ENCODE measurements at regions not wholly inside any gene's neighbourhood (a gene's known extent, or its start where the extent isn't known, plus 50 kb on each side); places are given as distances from the start of the nearest gene placed in this dataset.
"Not testable (repeated sequence)": the region's sequence is repeated elsewhere in the genome, so short reads cannot be mapped to it uniquely, and the experiment has no call there.

DNA sequence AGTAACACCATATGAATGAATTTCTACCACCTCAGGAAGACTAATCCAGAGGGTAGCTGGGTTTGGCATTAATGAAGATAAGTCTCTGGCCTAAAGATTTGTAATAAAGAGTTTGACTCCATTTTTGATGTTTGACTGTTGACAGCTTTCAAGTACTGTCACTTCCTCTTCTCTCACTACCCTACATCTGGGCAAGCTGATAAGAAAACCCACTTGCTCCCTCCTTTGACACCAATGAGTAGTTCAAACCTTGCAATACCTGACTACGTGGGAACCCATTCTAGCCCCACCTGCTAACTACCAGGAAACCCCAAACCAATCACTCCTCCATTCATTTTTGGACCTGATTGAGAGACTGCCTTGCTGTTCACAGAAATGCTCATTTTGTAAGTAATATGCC lies 621.5 kb downstream of the TENT5A start:
- H3K4me1 ChIP-seq (ENCODE audit: control insufficient read depth, insufficient read depth, low read length): no peaks in the 10 kb centered on the region
- no peaks in the 10 kb centered on the region for H3K9me3 ChIP-seq (ENCODE audit: control insufficient read depth, low read length)
- H3K36me3 ChIP-seq (ENCODE audit: control insufficient read depth, insufficient read depth, low read length): no peaks in the 10 kb centered on the region
- H3K4me3 ChIP-seq (ENCODE audit: low read length): no peak overlapping the region
- H3K9ac ChIP-seq (ENCODE audit: low read length): no peak overlapping the region
- no peaks in the 10 kb centered on the region for H3K27me3 ChIP-seq (ENCODE audit: control insufficient read depth, insufficient read depth, low read length)

DNA sequence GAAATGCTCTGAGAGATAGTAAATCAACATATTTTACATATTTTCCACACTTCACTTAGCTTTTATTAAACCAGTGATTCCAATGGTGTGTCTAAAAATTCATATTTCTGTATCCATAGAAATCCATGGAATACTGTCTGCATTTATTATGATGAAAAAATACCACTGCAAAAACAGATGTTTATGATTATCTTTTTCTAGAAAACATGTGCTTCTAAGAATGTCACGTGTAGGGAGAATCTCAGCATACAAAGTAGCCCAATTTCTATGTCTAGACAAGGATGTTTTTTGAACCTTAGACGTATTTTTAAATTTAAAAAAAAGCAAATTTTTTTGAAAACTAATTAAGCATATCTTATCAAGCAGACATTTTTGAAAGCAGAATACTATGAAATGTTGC lies 622.4 kb downstream of the TENT5A start:
- Histone ChIP-seq H3K4me3 (ENCODE audit: low read length) (no peak overlapping the region), H3K36me3 (ENCODE audit: control insufficient read depth, insufficient read depth, low read length) (no peaks in the 10 kb centered on the region), H3K4me1 (ENCODE audit: control insufficient read depth, insufficient read depth, low read length) (no peaks in the 10 kb centered on the region)

DNA sequence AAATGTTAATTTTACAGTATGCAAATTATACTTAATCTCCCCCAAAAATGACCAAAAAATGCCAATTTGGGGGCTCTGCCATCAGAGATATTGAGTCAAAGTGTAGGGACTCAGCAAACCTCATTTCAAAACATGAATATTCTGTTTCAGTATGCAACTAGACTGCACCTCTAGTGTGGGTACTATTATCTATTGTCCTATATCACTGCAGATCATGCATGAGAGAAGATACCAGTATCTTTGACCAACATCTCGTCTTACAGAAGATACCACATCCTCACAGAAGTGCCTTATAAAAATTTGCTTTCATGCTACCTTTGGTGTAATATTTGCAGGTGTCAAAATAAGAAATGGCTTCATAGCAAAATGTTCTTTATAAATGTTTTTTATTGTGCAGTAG lies 623.8 kb downstream of the TENT5A start:
- Histone ChIP-seq H3K4me1 (ENCODE audit: control insufficient read depth, insufficient read depth, low read length) (no peaks in the 10 kb centered on the region), H3K9me3 (ENCODE audit: control insufficient read depth, low read length) (no peaks in the 10 kb centered on the region), H3K9ac (ENCODE audit: low read length) (no peak overlapping the region)

More for the DNA sequence above, 622.4 kb downstream of the TENT5A start:
- Histone ChIP-seq H3K9ac (ENCODE audit: low read length) (no peak overlapping the region), H3K9me3 (ENCODE audit: control insufficient read depth, low read length) (no peaks in the 10 kb centered on the region), H3K27me3 (ENCODE audit: control insufficient read depth, insufficient read depth, low read length) (no peaks in the 10 kb centered on the region)

DNA sequence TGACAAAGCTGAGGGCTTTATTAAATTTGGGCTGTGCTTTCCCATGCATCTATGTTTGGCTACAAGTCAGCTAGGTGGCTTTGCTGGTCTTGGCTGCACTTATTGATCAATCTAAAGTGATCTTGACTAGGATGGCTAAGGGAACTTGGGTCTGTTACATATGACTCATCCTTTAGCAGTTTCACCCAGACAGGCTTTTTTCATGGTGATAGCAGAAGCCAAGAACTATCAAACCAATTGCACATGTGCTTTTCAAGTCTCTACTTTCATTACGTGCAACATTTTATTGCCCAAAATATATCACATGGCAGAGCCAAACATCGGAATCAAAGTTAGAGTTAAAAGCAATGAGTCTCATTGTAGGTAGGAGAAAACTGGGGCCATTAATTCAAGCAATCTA lies 626.3 kb downstream of the TENT5A start:
- no peaks in the 10 kb centered on the region for H3K4me1 ChIP-seq (ENCODE audit: control insufficient read depth, insufficient read depth, low read length)
- H3K36me3 ChIP-seq (ENCODE audit: control insufficient read depth, insufficient read depth, low read length): no peaks in the 10 kb centered on the region
- no peak overlapping the region for H3K4me3 ChIP-seq (ENCODE audit: low read length)
- no peak overlapping the region for H3K9ac ChIP-seq (ENCODE audit: low read length)
- no peaks in the 10 kb centered on the region for H3K9me3 ChIP-seq (ENCODE audit: control insufficient read depth, low read length)
- H3K27me3 ChIP-seq (ENCODE audit: control insufficient read depth, insufficient read depth, low read length): no peaks in the 10 kb centered on the region

More for the DNA sequence above, 623.8 kb downstream of the TENT5A start:
- Histone ChIP-seq H3K4me3 (ENCODE audit: low read length) (no peak overlapping the region), H3K36me3 (ENCODE audit: control insufficient read depth, insufficient read depth, low read length) (no peaks in the 10 kb centered on the region), H3K27me3 (ENCODE audit: control insufficient read depth, insufficient read depth, low read length) (no peaks in the 10 kb centered on the region)

DNA sequence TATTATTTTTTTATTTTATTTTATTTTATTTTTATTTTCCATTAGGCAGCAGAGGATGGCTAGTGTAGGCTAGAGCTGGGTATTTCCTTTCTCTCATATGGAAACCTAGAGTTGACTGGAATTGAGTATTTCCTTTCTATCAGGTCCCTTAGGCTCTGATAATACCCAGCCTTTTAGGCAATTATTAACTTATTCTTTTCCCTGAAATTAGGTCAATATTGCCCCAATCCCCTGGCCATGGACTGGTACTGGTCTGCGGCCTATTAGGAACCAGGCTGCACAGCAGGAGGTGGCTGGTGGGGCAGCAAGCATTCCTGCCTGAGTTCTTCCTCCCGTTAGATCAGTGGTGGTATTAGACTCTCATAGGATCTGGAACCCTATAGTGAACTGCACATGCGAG lies 632.2 kb downstream of the TENT5A start:
- Histone ChIP-seq H3K4me1 (ENCODE audit: control insufficient read depth, insufficient read depth, low read length) (no peaks in the 10 kb centered on the region), H3K36me3 (ENCODE audit: control insufficient read depth, insufficient read depth, low read length) (no peaks in the 10 kb centered on the region), H3K4me3 (ENCODE audit: low read length) (no peak overlapping the region), H3K9ac (ENCODE audit: low read length) (no peak overlapping the region), H3K9me3 (ENCODE audit: control insufficient read depth, low read length) (no peaks in the 10 kb centered on the region), H3K27me3 (ENCODE audit: control insufficient read depth, insufficient read depth, low read length) (no peaks in the 10 kb centered on the region)

DNA sequence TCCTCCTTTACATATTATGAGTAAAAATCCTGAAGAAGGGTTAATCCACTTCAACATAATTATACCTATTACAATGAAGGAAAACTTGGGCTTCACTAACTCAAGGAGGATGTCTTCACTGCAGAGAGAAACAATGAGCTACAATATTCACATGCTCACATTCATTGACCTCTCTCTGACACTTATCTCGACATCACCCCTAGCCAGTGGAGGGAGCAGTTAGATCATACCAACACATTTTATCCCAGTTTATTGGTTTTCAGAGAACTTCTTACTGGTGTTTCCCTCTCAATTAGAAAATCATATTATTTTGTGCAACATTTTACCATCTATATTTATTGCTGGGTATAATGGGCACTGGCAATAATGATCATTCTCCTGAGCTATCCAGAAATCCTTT lies 646.5 kb downstream of the TENT5A start:
- no peaks in the 10 kb centered on the region for H3K27me3 ChIP-seq (ENCODE audit: control insufficient read depth, insufficient read depth, low read length)
- H3K36me3 ChIP-seq (ENCODE audit: control insufficient read depth, insufficient read depth, low read length): no peaks in the 10 kb centered on the region
- H3K4me1 ChIP-seq (ENCODE audit: control insufficient read depth, insufficient read depth, low read length): no peaks in the 10 kb centered on the region
- H3K4me3 ChIP-seq (ENCODE audit: low read length): no peak overlapping the region
- H3K9me3 ChIP-seq (ENCODE audit: control insufficient read depth, low read length): no peaks in the 10 kb centered on the region
- H3K9ac ChIP-seq (ENCODE audit: low read length): no peak overlapping the region

DNA sequence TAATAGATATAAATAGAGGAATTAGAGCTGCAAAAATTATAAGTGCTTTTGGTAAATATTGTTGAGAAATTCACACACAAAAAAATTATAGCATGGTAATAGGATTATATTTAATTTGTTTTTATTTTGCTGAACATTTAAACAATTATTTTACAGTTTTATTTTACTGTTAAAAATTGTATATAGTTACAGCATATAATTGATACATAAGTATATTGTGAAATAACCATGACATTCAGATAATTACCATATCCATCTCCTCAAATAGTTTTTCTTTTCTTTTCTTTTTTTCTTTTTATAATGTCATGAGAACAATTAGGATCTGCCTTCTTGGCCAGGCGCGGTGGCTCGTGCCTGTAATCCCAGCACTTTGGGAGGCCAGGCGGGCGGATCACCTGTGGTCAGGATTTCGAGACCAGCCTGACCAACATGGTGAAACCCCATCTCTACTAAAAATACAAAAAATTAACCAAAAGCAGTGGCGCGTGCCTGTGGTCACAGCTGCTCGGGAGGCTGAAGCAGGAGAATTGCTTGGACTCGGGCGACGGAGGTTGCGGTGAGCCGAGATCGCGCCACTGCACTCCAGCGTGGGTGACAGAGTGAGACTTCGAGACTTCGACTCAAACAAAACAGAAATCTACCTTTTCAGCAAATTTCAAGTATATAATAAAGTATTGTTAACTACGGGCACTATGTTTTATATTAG lies 654.2 kb downstream of the TENT5A start:
- no peak overlapping the region for H3K9ac ChIP-seq (ENCODE audit: low read length)
- no peaks in the 10 kb centered on the region for H3K4me1 ChIP-seq (ENCODE audit: control insufficient read depth, insufficient read depth, low read length)
- no peaks in the 10 kb centered on the region for H3K27me3 ChIP-seq (ENCODE audit: control insufficient read depth, insufficient read depth, low read length)
- no peaks in the 10 kb centered on the region for H3K36me3 ChIP-seq (ENCODE audit: control insufficient read depth, insufficient read depth, low read length)
- no peak overlapping the region for H3K4me3 ChIP-seq (ENCODE audit: low read length)
- no peaks in the 10 kb centered on the region for H3K9me3 ChIP-seq (ENCODE audit: control insufficient read depth, low read length)

DNA sequence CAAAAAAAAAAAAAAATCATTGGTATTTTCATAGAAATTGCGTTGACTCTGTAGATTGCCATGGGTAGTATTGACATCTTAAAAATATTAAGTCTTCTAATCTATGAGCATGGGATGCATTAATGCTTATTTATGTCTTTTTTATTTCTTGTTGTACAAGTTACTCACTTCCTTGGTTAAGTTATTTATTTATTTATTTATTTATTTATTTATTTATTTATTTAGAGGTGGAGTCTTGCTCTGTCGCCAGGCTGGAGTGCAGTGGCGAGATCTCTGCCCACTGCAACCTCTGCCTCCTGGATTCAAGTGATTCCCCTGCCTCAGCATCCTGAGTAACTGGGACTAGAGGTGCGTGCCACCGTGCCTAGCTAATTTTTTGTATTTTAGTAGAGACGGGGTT lies 656.0 kb downstream of the TENT5A start:
- H3K4me3 ChIP-seq (ENCODE audit: low read length); H3K9me3 ChIP-seq (ENCODE audit: control insufficient read depth, low read length); H3K27me3 ChIP-seq (ENCODE audit: control insufficient read depth, insufficient read depth, low read length); H3K9ac ChIP-seq (ENCODE audit: low read length); H3K4me1 ChIP-seq (ENCODE audit: control insufficient read depth, insufficient read depth, low read length); H3K36me3 ChIP-seq (ENCODE audit: control insufficient read depth, insufficient read depth, low read length): not testable (repeated sequence)

DNA sequence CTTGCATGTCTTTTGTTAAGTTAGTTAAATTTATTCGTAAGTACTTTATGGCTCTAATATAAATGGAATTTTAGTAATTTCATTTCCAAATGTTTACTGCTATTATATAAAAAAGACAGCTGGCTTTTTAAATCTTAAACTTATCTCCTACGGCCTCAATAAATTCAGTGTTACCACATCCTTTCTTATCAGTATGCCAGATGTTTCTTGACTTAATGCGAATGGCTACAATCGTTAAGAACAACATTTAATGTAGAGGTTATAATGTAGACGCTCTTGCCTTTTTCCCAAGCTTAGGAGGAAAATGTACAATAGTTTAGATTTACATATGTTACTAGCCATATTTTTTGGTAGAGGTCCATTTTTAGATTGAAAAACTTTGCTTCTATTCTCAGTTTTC lies 659.4 kb downstream of the TENT5A start:
- H3K9ac ChIP-seq (ENCODE audit: low read length): no peak overlapping the region
- H3K36me3 ChIP-seq (ENCODE audit: control insufficient read depth, insufficient read depth, low read length): no peaks in the 10 kb centered on the region
- H3K4me1 ChIP-seq (ENCODE audit: control insufficient read depth, insufficient read depth, low read length): no peaks in the 10 kb centered on the region

DNA sequence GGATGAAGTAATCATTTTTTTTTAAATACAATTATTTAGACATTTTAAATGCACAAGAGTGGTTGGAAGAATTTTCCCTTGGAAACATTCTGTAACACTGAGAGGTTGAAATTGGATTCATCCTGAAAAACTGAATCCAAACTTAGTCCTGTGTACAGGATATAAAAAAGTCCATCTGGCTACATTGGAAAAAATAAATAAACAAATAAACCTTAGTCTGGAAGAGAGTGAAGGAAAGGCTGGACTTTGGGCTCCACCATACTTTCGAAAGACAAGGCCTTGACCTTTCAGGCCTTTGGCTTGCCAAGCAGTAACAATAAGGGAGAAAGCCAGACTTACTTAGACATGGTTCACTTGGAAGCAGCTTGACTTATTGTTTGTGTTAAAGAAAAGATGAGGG lies 664.3 kb downstream of the TENT5A start:
- no peak overlapping the region for H3K4me3 ChIP-seq (ENCODE audit: low read length)
- no peaks in the 10 kb centered on the region for H3K9me3 ChIP-seq (ENCODE audit: control insufficient read depth, low read length)
- no peaks in the 10 kb centered on the region for H3K4me1 ChIP-seq (ENCODE audit: control insufficient read depth, insufficient read depth, low read length)
- no peak overlapping the region for H3K9ac ChIP-seq (ENCODE audit: low read length)
- no peaks in the 10 kb centered on the region for H3K36me3 ChIP-seq (ENCODE audit: control insufficient read depth, insufficient read depth, low read length)
- H3K27me3 ChIP-seq (ENCODE audit: control insufficient read depth, insufficient read depth, low read length): no peaks in the 10 kb centered on the region

More for the DNA sequence above, 659.4 kb downstream of the TENT5A start:
- Histone ChIP-seq H3K4me3 (ENCODE audit: low read length) (no peak overlapping the region), H3K27me3 (ENCODE audit: control insufficient read depth, insufficient read depth, low read length) (no peaks in the 10 kb centered on the region), H3K9me3 (ENCODE audit: control insufficient read depth, low read length) (no peaks in the 10 kb centered on the region)

DNA sequence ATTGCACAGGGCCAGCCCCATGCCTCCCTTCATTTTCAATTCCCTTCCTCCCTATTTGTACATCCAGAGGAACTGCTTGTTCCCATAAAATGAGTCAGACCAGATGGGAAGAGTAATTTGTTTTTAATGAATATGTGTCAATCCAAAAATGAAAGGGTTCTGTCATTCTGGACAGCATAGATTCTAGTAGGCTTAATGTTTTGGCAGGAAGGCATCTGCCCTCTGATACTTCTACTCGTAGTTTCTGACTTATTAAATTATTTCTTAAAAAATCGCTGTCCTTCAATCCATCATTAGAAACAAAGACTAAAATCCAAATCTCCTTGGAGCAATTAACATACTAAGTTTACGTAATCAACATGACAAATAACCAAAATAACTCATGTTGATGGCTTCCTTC lies 665.5 kb downstream of the TENT5A start:
- no peak overlapping the region for H3K4me3 ChIP-seq (ENCODE audit: low read length)
- H3K9ac ChIP-seq (ENCODE audit: low read length): no peak overlapping the region
- H3K9me3 ChIP-seq (ENCODE audit: control insufficient read depth, low read length): no peaks in the 10 kb centered on the region
- H3K4me1 ChIP-seq (ENCODE audit: control insufficient read depth, insufficient read depth, low read length): no peaks in the 10 kb centered on the region
- no peaks in the 10 kb centered on the region for H3K27me3 ChIP-seq (ENCODE audit: control insufficient read depth, insufficient read depth, low read length)
- H3K36me3 ChIP-seq (ENCODE audit: control insufficient read depth, insufficient read depth, low read length): no peaks in the 10 kb centered on the region

DNA sequence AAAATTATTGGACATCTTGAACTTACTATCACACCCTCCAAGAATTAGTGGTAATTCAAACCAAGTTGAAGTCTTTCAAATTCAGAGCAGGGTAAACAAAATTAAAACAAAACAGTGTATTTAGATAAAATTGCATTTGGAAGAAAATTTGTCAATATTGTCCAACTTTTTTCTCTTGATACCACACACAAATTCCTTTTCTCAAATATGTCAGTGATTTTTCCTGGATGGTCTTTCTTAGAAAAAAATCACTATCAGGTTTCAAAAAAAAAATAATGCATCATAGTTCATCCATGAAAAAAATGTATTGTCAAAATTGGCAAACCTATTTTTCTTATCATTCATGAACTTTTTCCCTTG lies 667.1 kb downstream of the TENT5A start:
- H3K9ac ChIP-seq (ENCODE audit: low read length): no peak overlapping the region
- no peaks in the 10 kb centered on the region for H3K36me3 ChIP-seq (ENCODE audit: control insufficient read depth, insufficient read depth, low read length)
- no peaks in the 10 kb centered on the region for H3K9me3 ChIP-seq (ENCODE audit: control insufficient read depth, low read length)
- H3K27me3 ChIP-seq (ENCODE audit: control insufficient read depth, insufficient read depth, low read length): no peaks in the 10 kb centered on the region
- no peaks in the 10 kb centered on the region for H3K4me1 ChIP-seq (ENCODE audit: control insufficient read depth, insufficient read depth, low read length)
- no peak overlapping the region for H3K4me3 ChIP-seq (ENCODE audit: low read length)

All from mucosa of stomach (tissue), 1 donor.